ENCODE measurements at regions not wholly inside any gene's neighbourhood (a gene's known extent, or its start where the extent isn't known, plus 50 kb on each side); places are given as distances from the start of the nearest gene placed in this dataset.
"Not testable (repeated sequence)": the region's sequence is repeated elsewhere in the genome, so short reads cannot be mapped to it uniquely, and the experiment has no call there.

GRCh38 chr2:131671841-131672470, 144.3 kb downstream of the CCDC74A start:
- DNase-seq (ENCODE audit: low read depth in 2 of 3, low spot score in 1 of 3), result not testable (repeated sequence)

- DNase-seq (ENCODE audit: low read depth in 2 of 3, low spot score in 1 of 3), result peak; percentile 23 to 37 (median 33)
These were observed 145.0 kb downstream of the CCDC74A start for GRCh38 chr2:131672471-131673399.

DNA sequence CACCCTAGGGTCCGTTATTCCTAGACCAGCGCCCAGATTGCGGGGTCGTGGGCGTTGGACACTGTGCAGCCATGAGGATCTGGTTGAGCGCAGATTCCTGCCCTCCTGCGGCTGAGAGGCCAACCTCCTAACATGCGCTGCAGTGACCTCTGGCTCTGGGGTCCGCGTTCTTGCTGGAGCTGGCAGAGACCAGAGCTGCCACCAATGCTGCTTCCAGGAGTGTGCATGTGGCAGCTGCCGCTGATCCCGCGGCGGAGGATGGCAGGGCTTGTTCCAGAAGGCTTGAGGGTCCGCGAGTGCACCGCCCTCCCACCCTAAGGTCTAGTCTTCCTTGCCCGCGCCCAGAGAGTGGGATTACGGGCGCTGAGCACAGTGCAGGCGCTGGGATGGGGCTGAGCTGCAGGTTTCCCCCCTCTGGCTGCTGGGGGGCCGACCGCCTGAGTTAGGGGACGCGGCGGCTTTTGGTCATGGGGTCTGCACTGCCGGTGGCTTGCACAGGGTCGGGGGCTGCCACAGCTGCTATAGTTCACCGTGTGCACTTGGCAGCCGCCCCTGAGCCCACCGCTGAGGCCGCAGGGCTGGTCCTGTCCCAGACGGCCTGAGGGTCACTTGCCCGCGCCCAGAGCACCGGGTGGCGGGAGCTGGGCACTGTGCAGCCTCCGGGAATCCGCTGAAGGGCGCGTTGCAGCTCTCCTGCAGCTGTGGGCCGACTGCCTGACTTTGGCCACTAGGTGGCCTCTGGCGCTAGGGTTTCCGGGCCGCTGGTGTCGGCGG, 145.9 kb downstream of the CCDC74A start:
- DNase-seq (ENCODE audit: low read depth in 2 of 3, low spot score in 1 of 3), result peak; percentile 55 to 67 (median 59)

DNA sequence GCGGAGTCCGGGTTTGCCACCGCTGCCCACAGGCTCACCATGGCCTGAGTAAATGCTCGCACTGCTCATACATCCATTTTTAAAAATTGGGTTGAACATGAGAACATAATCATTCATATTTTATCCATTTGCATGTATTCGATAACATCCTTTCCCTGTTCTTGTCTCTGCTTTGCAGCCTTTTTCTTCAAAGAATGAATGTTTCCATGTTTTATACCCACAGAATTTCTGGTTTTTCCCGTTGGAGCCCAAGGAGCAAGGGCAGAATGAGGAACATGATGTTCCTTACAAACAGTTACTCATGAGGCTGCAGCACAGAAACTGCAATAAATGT, 146.5 kb downstream of the CCDC74A start:
- DNase-seq (ENCODE audit: low read depth in 2 of 3, low spot score in 1 of 3), result no peak

DNA sequence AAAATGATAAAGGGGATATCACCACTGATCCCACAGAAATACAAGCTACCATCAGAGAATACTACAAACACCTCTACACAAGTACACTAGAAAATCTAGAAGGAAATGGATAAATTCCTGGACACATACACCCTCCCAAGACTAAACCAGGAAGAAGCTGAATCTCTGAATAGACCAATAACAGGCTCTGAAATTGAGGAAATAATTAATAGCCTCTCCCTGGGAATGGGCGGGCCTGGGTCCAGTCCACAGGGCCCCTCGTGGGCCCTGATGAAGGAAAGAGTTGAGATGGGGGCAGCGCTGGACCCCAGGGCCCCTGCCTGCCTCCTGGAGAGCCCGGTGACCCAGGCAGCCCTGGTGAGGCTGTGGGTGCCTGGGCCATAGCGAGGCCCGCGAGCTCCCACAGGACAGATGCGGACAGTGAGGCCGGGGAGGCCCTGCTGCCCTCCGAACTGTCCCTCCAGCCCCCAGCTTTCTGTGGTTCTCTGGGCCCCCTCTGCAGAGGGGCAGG, 154.0 kb downstream of the CCDC74A start:
- not testable (repeated sequence) for DNase-seq (ENCODE audit: low read depth in 2 of 3, low spot score in 1 of 3)

DNA sequence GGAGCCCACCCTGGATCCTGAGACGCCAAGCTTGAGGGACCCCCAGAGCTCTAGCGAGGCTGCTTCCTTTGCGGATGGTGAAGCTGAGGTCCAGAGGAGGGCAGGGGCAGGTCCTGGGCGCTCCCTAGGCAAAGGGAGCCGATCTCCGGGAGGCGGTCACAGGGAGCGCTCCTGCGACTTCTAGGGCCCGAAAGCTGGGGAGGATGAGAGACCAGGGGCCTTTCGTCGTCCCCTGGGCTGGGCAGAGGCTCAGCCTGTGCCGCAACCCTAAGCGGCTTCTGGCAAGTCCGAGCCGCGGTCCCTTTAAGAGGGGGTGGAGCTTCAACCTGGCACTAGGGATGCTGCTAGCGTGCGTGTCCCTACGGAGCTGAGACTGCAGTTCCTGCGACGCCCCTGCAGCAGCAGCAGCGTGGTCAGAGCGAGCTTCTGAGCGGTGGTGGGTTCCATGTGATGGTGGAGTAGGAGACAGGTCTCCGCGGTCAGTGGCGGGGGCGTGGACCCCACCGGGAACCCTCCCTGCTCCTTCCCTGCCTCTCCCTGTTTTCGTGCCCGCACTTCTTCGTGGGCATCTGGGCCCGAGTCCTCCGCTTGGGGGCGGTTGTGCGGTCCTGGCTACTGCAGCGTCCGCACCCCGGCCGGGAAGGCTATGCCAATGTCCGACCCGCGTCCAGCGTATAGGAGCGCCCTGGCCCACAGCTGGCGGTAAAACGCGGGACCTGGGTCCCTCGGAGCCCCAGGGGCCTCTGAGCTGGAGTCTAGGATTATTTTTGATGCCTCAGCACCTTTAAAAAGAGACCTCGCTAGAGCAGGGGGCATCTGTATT, 154.6 kb downstream of the CCDC74A start:
- peak; percentile 49 to 77 (median 64) for DNase-seq (ENCODE audit: low read depth in 2 of 3, low spot score in 1 of 3)

GRCh38 chr2:131682945-131683330, 155.2 kb downstream of the CCDC74A start:
- peak in 1 of 3 donors; percentile 16 for DNase-seq (ENCODE audit: low read depth in 2 of 3, low spot score in 1 of 3)

GRCh38 chr2:131684631-131685316, 157.1 kb downstream of the CCDC74A start:
- DNase-seq (ENCODE audit: low read depth in 2 of 3, low spot score in 1 of 3), result not testable (repeated sequence)

- not testable (repeated sequence) for DNase-seq (ENCODE audit: low read depth in 2 of 3, low spot score in 1 of 3)
These were observed 158.6 kb downstream of the CCDC74A start for GRCh38 chr2:131686164-131686893.

DNA sequence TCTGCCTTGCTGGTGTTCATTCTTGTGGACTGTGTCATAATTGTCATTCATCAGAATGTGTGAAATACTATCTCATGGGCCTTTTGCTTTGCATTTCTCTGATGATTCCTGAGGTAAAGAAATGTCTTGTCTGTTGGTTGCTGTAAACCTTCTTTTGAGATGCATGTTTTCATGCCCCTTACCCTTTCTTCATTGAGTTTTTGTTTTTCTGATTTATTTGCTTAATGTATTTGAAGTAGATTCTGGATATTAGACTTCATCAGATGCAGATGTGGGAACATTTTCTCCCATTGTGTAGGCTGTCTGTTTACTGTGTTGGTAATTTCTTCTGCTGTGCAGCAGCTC, 159.2 kb downstream of the CCDC74A start:
- not testable (repeated sequence) for DNase-seq (ENCODE audit: low read depth in 2 of 3, low spot score in 1 of 3)

DNA sequence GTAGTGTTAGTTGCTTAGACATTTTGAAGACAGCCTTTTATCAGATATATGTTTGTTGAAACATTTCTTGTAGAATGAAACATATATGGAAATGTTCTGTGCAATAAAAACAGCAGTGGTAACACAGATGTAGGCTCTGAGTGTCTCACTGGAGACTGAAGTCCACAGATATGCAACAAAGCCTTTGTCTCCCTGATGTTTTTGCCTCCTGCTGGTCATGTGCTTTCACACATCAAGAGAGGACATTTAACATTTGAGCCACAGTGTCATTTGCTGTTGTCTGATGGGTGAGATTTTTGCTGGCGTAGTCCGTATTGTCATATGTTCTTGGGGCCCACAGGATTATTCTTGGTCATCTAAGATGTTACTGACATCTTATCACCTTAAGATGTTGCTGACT, 161.4 kb downstream of the CCDC74A start:
- not testable (repeated sequence) for DNase-seq (ENCODE audit: low read depth in 2 of 3, low spot score in 1 of 3)

GRCh38 chr2:131711268-131711667, 183.6 kb downstream of the CCDC74A start:
- DNase-seq (ENCODE audit: low read depth in 2 of 3, low spot score in 1 of 3), result not testable (repeated sequence)

DNA sequence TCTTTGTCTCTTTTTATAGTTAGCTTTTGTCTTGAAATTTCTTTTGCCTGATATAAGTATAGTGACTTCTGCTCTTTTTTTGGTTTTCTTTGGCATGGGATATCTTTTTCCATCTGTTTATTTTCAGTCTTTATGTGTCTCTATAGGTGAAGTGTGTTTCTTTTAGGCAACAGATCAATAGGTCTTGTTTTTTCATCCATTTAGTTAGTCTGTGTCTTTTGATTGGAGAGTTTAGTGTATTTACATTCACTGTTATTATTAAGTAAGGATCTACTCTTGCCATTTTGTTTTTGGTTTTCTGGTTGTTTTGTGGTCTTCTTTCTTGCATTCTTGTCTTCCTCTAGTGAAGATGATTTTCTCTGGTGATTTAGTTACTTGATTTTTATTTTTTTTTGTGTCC, 190.2 kb downstream of the CCDC74A start:
- DNase-seq (ENCODE audit: low read depth in 2 of 3, low spot score in 1 of 3), result not testable (repeated sequence)

DNA sequence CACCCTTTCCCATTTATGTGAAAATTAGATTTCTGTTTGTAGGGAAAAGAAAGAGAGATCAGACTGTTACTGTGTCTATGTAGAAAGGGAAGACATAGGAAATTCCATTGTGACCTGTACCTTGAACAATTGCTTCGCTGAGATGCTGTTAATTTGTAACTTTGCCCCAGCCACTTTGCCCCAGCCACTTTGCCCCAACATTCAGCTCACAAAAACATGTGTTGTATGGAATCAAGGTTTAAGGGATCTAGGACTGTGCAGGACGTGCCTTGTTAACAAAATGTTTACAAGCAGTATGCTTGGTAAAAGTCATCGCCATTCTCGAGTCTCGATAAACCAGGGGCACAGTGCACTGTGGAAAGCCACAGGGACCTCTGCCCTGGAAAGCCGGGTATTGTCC, 193.5 kb downstream of the CCDC74A start:
- DNase-seq (ENCODE audit: low read depth in 2 of 3, low spot score in 1 of 3), result not testable (repeated sequence)

DNA sequence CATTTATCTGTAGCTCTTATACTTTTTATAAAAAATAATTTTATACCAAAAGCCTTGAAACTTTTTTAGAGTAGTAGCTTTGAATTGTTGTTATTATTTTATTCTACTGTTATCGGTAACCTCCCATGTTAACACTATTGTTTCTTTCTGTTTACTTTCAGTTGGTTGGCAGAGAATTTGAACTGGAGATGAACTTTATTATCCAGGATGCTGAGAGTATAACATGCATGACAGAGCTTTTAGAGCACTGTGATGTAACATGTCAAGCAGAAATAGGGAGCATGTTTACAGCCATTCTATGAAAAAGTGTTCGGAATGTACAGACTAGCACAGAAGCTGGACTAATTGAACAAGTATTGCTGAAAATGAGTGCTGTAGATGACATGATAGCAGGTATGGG, 194.6 kb downstream of the CCDC74A start:
- DNase-seq (ENCODE audit: low read depth in 2 of 3, low spot score in 1 of 3), result not testable (repeated sequence)

DNA sequence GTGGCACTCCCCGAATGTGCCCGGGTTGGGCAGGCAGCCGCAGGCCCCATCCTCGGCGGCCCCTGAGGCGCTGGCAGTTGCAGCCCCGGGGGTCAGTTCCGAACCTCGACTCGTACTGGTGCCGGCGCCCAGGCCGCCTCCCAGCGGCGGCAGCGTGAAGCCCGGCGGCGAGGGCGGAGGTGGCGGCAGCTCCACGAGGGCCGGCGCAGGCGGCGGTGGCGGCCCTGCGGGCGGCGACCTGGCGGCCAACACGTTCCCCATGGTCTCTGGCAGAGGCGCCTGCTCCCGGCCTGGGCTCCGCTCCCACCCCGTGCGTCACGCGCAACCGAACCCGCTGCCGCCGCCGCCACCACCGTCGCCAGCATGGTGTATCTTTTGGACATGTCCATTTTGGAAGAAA, 196.3 kb downstream of the CCDC74A start:
- DNase-seq (ENCODE audit: low read depth in 2 of 3, low spot score in 1 of 3), result no peak

DNA sequence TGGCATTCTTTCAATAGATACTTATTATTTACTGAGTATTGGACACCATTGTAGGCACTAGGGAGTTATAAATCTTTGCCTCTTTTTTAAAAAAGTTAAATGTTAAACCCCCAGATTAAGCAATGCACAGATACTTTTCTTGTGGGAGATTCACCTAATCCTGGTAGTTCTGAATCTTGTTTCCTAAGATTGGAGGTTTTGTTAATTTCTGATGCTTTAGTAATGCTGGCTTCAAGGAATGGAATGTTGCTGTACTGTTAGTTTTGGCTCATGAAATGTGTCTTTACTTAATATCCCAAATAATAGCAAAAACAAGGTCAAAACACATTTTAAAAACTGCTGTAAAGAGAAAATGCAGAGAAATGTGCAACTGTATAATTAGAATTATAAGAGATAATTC, 200.8 kb downstream of the CCDC74A start:
- DNase-seq (ENCODE audit: low read depth in 2 of 3, low spot score in 1 of 3), result not testable (repeated sequence)

- DNase-seq (ENCODE audit: low read depth in 2 of 3, low spot score in 1 of 3), result not testable (repeated sequence)
These were observed 205.8 kb downstream of the CCDC74A start for GRCh38 chr2:131733530-131733929.

DNA sequence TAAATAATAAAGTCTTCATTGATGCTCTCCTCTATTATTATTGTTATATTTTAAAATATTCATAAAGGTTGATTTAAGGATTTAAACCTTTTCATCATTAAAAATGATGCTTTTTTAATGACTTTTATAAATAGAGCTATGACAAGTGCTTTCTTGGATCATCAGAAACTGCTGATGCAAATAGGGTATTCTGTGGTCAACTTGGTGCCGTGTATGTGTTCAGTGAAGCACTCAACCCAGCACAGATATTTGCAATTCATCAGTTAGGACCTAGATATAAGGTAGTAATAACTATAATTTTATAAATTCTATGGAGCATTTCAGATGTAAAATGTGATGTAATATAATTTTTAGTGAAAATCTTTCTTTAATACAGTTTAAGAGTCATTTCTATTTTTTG, 208.7 kb downstream of the CCDC74A start:
- not testable (repeated sequence) for DNase-seq (ENCODE audit: low read depth in 2 of 3, low spot score in 1 of 3)
